ENCODE measurements at regions not wholly inside any gene's neighbourhood (a gene's known extent, or its start where the extent isn't known, plus 50 kb on each side); places are given as distances from the start of the nearest gene placed in this dataset.
A peak's percentile ranks its signal among the peaks of the same experiment; 100 is the strongest.

DNA sequence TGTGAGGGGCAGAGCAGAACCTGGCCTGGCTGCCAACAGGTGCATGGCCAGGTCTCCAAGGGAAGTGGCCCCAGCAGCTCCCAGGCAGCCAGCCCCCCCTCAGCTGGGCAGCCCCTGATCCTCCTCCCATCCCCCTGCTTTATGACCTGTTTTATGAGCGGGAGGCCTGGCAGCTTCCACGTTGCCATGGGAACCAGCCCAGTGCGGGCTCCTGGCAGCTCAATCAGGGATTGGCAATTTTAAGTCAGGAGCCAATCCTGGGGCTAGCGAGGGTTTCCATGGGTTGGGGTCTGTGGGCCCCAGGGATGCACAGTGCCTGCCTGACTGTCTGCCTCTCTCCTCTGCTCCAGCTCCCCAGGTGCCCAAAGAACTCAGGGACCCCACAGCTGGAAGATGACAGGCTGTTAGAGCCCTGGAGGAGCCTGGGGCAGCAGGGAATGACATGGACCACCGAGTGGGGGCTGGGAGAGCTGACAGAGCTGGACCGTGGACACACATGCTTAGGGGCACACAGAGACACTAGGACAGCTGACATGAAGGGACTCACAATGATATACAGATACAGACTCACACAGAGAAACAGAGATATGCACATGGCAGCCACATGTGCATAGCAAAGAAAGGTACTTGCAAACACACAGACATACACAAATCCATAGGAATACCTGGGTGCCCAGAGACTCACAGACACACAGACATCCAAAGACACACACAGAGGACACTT, 56.5 kb upstream of the SIRPA start:
- Histone ChIP-seq H3K9ac (ENCODE audit: insufficient read depth in 1 of 2, low read length in 2 of 2) (no peak overlapping the region), H3K4me1 (ENCODE audit: control insufficient read depth in 5 of 5, insufficient read depth in 5 of 5, low read length in 5 of 5) (peaks cover 0 to 5% (median 0%) of the 10 kb centered on the region in 5 donors), H3K27me3 (ENCODE audit: control insufficient read depth in 3 of 3, insufficient read depth in 3 of 3, low read length in 2 of 3) (peaks cover 0 to 8% (median 3%) of the 10 kb centered on the region in 3 donors), H3K9me3 (ENCODE audit: control insufficient read depth in 4 of 4, insufficient read depth in 3 of 4, low read length in 3 of 4) (peaks cover 0 to 6% (median 0%) of the 10 kb centered on the region in 4 donors), H3K4me3 (no peak overlapping the region), H3K36me3 (ENCODE audit: control insufficient read depth in 4 of 4, insufficient read depth in 4 of 4, low read length in 4 of 4) (no peaks in the 10 kb centered on the region), H3K27ac (ENCODE audit: low read depth in 1 of 2, low read length in 1 of 2) (peak overlapping the region in 1 of 2 donors; percentile 1)
- ATAC-seq (ENCODE audit: insufficient read depth, low FRiP score) (no peak), DNase-seq (no peak)
- 46 to 78% methylated on average over 6 of the region's 6 CpGs for WGBS, 2 donors
- no peak for TF ChIP-seq CTCF (IDR thresholded peaks at IDR 0.05; ENCODE audit: control extremely low read depth, extremely low read depth)

- H3K27me3 ChIP-seq (ENCODE audit: control insufficient read depth in 3 of 3, insufficient read depth in 3 of 3, low read length in 2 of 3): peaks cover 0 to 8% (median 3%) of the 10 kb centered on the region in 3 donors
- peaks cover 0 to 2% (median 0%) of the 10 kb centered on the region in 5 donors for H3K4me1 ChIP-seq (ENCODE audit: control insufficient read depth in 5 of 5, insufficient read depth in 5 of 5, low read length in 5 of 5)
- H3K27ac ChIP-seq (ENCODE audit: low read depth in 1 of 2, low read length in 1 of 2): no peak overlapping the region
- no peak for TF ChIP-seq CTCF (IDR thresholded peaks at IDR 0.05; ENCODE audit: control extremely low read depth, extremely low read depth)
- 59 to 73% methylated on average over 16 of the region's 16 CpGs for WGBS, 2 donors
- no peak for ATAC-seq (ENCODE audit: insufficient read depth, low FRiP score)
- no peak for DNase-seq
- peaks cover 0 to 6% (median 0%) of the 10 kb centered on the region in 4 donors for H3K9me3 ChIP-seq (ENCODE audit: control insufficient read depth in 4 of 4, insufficient read depth in 3 of 4, low read length in 3 of 4)
- H3K36me3 ChIP-seq (ENCODE audit: control insufficient read depth in 4 of 4, insufficient read depth in 4 of 4, low read length in 4 of 4): no peaks in the 10 kb centered on the region
- no peak overlapping the region for H3K4me3 ChIP-seq
- no peak overlapping the region for H3K9ac ChIP-seq (ENCODE audit: insufficient read depth in 1 of 2, low read length in 2 of 2)
These were observed 59.8 kb upstream of the SIRPA start for GRCh38 chr20:1835186-1836035.

DNA sequence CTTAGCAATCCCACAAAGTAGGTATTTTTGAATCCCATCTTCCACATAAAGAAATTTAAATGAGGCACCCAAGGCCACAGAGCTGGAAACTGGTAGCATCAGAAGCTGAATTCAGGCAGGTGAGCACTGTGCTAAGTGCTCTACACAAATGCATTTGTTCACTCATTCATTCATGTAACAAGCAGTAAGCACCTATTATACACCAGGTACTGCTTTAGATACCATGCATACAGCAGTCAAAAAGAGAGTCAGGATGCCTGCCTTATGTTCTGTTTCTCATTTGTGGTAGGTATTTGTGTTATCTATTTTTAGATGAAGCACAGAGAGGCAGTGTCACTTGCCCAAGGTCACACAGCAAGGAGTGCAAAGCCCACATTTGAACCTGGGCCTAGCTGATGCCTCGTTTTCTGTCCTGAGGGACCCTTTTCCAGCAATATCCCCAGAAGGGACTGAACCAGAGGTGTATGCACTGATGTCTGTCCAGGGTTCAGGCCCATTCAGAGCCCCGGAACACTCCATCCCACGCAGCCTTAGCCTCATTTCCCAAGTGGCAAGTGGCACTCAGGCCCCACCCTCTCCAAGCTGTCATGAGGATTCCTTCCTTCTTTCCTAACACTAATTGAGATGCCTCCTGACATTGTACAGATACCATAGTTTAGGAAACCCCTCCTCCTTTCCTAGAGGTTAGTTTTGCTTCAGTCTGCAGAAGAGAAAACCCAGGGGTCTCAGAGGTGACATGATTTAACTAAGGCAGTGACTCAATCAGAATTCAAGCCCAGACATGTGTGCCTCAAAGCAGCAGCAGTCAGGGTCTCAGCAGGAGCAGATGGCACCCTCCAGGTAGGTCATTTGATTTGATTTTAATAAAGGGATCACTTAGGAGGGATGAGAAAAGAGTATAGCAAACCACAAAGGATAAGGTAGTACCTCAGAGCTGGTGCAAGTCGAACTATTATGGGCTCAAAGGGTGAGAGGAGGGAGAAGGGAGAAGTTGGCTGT, 61.2 kb upstream of the SIRPA start:
- H3K27ac ChIP-seq (ENCODE audit: low read depth in 1 of 2, low read length in 1 of 2): no peak overlapping the region
- H3K27me3 ChIP-seq (ENCODE audit: control insufficient read depth in 3 of 3, insufficient read depth in 3 of 3, low read length in 2 of 3): peaks cover 0 to 4% (median 3%) of the 10 kb centered on the region in 3 donors
- no peak for ATAC-seq (ENCODE audit: insufficient read depth, low FRiP score)
- WGBS, 2 donors: 71 to 75% methylated on average over 4 of the region's 4 CpGs
- peaks cover 0 to 5% (median 0%) of the 10 kb centered on the region in 4 donors for H3K9me3 ChIP-seq (ENCODE audit: control insufficient read depth in 4 of 4, insufficient read depth in 3 of 4, low read length in 3 of 4)
- no peak for TF ChIP-seq CTCF (IDR thresholded peaks at IDR 0.05; ENCODE audit: control extremely low read depth, extremely low read depth)
- peaks cover 0 to 6% (median 0%) of the 10 kb centered on the region in 5 donors for H3K4me1 ChIP-seq (ENCODE audit: control insufficient read depth in 5 of 5, insufficient read depth in 5 of 5, low read length in 5 of 5)
- no peak overlapping the region for H3K9ac ChIP-seq (ENCODE audit: insufficient read depth in 1 of 2, low read length in 2 of 2)
- DNase-seq: no peak
- H3K4me3 ChIP-seq: no peak overlapping the region
- no peaks in the 10 kb centered on the region for H3K36me3 ChIP-seq (ENCODE audit: control insufficient read depth in 4 of 4, insufficient read depth in 4 of 4, low read length in 4 of 4)
